ENCODE measurements at regions not wholly inside any gene's neighbourhood (a gene's known extent, or its start where the extent isn't known, plus 50 kb on each side); places are given as distances from the start of the nearest gene placed in this dataset.

DNA sequence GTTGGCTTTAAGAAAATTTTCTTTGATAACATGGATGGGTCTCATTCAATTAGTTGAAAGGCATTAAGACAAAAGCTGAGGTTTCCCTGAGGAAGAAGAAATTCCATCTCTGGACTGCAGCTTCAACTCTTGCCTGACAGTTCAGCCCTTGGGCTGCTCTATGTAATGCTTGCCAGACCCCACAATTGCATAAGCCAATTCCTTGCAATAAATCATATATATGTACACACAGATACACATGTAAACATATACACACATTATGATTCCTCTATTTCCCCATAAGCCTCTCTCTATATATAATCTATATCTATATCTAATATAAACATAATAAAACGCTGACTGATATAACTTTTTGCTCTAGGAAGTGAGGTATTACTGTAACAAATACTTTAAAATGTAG, 301.5 kb upstream of the PRMT6 start:
- no peak for DNase-seq (ENCODE audit: low spot score)
- H3K4me3 ChIP-seq: no peak overlapping the region
- H3K9me3 ChIP-seq: no peaks in the 10 kb centered on the region
- H3K36me3 ChIP-seq: no peaks in the 10 kb centered on the region
- TF ChIP-seq, protein P1, sequence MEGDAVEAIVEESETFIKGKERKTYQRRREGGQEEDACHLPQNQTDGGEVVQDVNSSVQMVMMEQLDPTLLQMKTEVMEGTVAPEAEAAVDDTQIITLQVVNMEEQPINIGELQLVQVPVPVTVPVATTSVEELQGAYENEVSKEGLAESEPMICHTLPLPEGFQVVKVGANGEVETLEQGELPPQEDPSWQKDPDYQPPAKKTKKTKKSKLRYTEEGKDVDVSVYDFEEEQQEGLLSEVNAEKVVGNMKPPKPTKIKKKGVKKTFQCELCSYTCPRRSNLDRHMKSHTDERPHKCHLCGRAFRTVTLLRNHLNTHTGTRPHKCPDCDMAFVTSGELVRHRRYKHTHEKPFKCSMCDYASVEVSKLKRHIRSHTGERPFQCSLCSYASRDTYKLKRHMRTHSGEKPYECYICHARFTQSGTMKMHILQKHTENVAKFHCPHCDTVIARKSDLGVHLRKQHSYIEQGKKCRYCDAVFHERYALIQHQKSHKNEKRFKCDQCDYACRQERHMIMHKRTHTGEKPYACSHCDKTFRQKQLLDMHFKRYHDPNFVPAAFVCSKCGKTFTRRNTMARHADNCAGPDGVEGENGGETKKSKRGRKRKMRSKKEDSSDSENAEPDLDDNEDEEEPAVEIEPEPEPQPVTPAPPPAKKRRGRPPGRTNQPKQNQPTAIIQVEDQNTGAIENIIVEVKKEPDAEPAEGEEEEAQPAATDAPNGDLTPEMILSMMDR (IDR thresholded peaks at IDR 0.05): no peak
- TF ChIP-seq POLR2A (IDR thresholded peaks at IDR 0.05) (no peak), POLR2AphosphoS5 (IDR thresholded peaks at IDR 0.05) (no peak)
- no peaks in the 10 kb centered on the region for H3K27me3 ChIP-seq (replicated peaks; ENCODE audit: insufficient read depth)
- WGBS: 84% methylated on average over 1 of the region's 1 CpG
- H3K27ac ChIP-seq: no peak overlapping the region
- no peaks in the 10 kb centered on the region for H3K4me1 ChIP-seq (replicated peaks)
- intact Hi-C loops (cut with DNase I): no loop called here

DNA sequence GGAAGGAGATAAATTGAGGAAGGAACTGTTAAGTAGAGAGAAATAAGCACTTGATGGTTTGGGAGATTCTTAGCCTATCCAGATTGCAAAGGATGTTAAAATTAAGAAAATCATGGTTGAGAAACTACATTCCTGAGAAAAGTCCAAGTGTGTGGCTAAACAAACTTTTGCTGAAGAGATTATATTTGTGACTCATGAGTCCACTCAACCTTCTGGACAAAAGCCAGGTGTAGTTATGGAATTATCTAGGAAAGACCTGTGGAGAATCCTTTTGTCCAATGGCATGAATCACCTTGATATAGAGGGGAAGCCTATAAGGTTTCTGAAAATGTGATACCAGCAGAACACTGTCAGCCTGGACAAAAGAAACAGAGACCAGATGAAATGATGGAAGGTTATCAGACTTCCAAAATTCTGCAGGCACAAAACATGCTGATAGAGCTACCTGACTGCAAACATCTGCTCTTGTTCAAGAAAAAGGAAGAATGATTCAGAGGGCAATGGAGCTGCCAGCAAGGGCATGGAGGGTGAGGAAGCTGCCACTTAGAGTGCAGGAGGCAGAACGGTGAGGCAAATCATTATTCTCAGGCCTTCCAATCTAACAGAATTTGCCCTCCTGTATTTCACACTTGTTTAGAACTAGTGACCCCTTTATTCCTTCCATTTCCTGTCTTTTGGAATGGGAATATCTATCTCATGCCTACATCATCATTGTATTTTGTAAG, 300.6 kb upstream of the PRMT6 start:
- 88% methylated on average over 1 of the region's 1 CpG for WGBS
- Histone ChIP-seq H3K4me3 (no peak overlapping the region), H3K36me3 (no peaks in the 10 kb centered on the region), H3K27me3 (replicated peaks; ENCODE audit: insufficient read depth) (no peaks in the 10 kb centered on the region), H3K9me3 (no peaks in the 10 kb centered on the region), H3K27ac (no peak overlapping the region), H3K4me1 (replicated peaks) (no peaks in the 10 kb centered on the region)
- intact Hi-C loops (cut with DNase I): no loop called here
- DNase-seq (ENCODE audit: low spot score): no peak
- TF ChIP-seq POLR2A (IDR thresholded peaks at IDR 0.05) (no peak), POLR2AphosphoS5 (IDR thresholded peaks at IDR 0.05) (no peak)
- TF ChIP-seq, protein P1 (IDR thresholded peaks at IDR 0.05): no peak

DNA sequence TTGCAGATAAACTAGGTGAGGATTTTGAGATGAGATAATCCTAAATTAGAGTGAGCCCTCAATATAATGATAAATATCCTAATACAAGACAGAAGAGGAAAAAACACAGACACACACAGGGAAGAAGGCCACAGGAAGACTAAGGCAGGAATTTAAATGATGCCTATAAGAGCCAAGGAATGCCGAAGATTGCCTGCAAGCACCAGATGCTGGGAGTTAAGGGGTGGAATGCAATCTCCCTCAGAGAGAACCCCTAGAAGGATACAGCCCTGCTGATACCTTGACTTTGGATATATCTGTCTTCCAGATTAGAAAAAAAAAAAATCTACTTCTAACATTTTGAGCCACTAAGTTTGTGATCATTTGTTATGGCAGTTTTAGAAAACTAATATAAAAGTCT, 299.7 kb upstream of the PRMT6 start:
- no peaks in the 10 kb centered on the region for H3K27me3 ChIP-seq (replicated peaks; ENCODE audit: insufficient read depth)
- TF ChIP-seq POLR2AphosphoS5 (IDR thresholded peaks at IDR 0.05) (no peak), POLR2A (IDR thresholded peaks at IDR 0.05) (no peak)
- TF ChIP-seq, protein P1 (IDR thresholded peaks at IDR 0.05): no peak
- no peak overlapping the region for H3K4me3 ChIP-seq
- WGBS: 85% methylated on average over 1 of the region's 1 CpG
- intact Hi-C loops (cut with DNase I): no loop called here
- H3K4me1 ChIP-seq (replicated peaks): no peaks in the 10 kb centered on the region
- no peaks in the 10 kb centered on the region for H3K9me3 ChIP-seq
- H3K36me3 ChIP-seq: no peaks in the 10 kb centered on the region
- no peak for DNase-seq (ENCODE audit: low spot score)
- H3K27ac ChIP-seq: no peak overlapping the region

DNA sequence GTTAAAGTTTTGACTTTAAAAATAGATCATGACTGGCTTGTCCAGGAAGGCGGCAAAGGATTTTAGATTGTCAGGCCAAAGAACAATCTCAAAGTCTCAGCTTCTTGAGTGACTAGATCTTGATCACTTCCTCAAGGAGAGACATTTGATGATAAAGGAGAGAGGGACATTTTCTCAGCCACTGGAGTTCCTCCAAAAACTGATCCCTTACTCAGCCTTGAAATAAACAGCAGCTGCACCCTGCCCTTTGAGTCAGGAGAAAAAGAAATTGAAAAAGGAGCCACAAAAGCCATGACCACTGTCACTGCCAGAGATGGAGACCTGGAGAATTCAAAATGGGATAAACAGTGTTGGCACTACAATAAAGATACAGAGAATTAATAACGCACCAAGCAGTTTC, 288.4 kb upstream of the PRMT6 start:
- intact Hi-C loops (cut with DNase I): no loop called here
- no peaks in the 10 kb centered on the region for H3K27me3 ChIP-seq (replicated peaks; ENCODE audit: insufficient read depth)
- H3K4me1 ChIP-seq (replicated peaks): no peaks in the 10 kb centered on the region
- 68% methylated on average over 2 of the region's 2 CpGs for WGBS
- H3K9me3 ChIP-seq: no peaks in the 10 kb centered on the region
- TF ChIP-seq POLR2A (IDR thresholded peaks at IDR 0.05) (no peak), POLR2AphosphoS5 (IDR thresholded peaks at IDR 0.05) (no peak)
- TF ChIP-seq, protein P1 (IDR thresholded peaks at IDR 0.05): no peak
- H3K27ac ChIP-seq: no peak overlapping the region
- H3K4me3 ChIP-seq: no peak overlapping the region
- no peaks in the 10 kb centered on the region for H3K36me3 ChIP-seq
- no peak for DNase-seq (ENCODE audit: low spot score)

DNA sequence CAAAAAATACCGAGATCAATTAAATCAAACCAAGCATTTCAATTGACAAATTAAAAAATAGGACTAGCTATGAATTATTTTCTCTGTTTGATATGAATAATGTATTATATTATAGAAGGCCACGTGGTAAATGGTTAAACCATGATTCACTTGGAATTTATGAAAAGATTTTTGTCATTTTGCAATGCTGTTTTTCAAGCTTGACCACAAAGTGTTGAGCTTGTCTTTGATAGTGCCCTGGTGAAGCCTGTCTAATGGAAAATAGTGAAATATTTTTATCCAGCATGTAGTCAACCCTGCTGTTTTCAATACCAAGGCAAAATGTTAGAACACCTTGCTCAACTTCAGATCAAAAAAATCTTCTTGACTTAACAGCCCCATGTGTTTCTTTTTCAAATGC, 288.0 kb upstream of the PRMT6 start:
- Histone ChIP-seq H3K9me3 (no peaks in the 10 kb centered on the region), H3K36me3 (no peaks in the 10 kb centered on the region), H3K27ac (no peak overlapping the region), H3K27me3 (replicated peaks; ENCODE audit: insufficient read depth) (no peaks in the 10 kb centered on the region), H3K4me3 (no peak overlapping the region), H3K4me1 (replicated peaks) (no peaks in the 10 kb centered on the region)
- 63% methylated on average over 2 of the region's 2 CpGs for WGBS
- TF ChIP-seq, protein P1 (IDR thresholded peaks at IDR 0.05): no peak
- TF ChIP-seq POLR2A (IDR thresholded peaks at IDR 0.05): no peak
- no peak for TF ChIP-seq POLR2AphosphoS5 (IDR thresholded peaks at IDR 0.05)
- no peak for DNase-seq (ENCODE audit: low spot score)
- intact Hi-C loops (cut with DNase I): no loop called here
